Stomach (tissue), 8 donors: ENCODE measurements at regions not wholly inside any gene's neighbourhood (a gene's known extent, or its start where the extent isn't known, plus 50 kb on each side); places are given as distances from the start of the nearest gene placed in this dataset.

Source experiments
- DNase-seq, 2 donors: peaks; one replicate each; pipeline versions ENCODE4 v3.0.0 to v3.0.0-alpha.2; 2013 to 2019
- H3K27ac ChIP-seq, 5 donors: fragments of 200-600 bp in 4 of 5; sonication (generic) in 4 of 5; one replicate each; pipeline ENCODE4 v1.5.1; 2013 to 2019; ENCODE audit warnings: mild to moderate bottlenecking in 1 of 5, moderate library complexity in 1 of 5
- H3K27me3 ChIP-seq, 3 donors: fragments of 200-600 bp; sonication (generic); one replicate each; pipeline ENCODE4 v1.5.1; 2017 to 2019; ENCODE audit warnings: mixed run types in 1 of 3
- H3K36me3 ChIP-seq, 4 donors: fragments of 200-600 bp; sonication (generic); 1 replicate in 3 of 4; 2 replicates in 1 of 4; pipeline ENCODE4 v1.5.1; 2016 to 2019
- H3K4me1 ChIP-seq, 4 donors: fragments of 200-600 bp; sonication (generic); one replicate each; pipeline ENCODE4 v1.5.1; 2016 to 2019
- H3K4me3 ChIP-seq, 4 donors: fragments of 200-600 bp; sonication (generic) in 3 of 4; one replicate each; pipeline ENCODE4 v1.5.1; 2016 to 2019; ENCODE audit warnings: mild to moderate bottlenecking in 1 of 4
- H3K9me3 ChIP-seq, 4 donors: fragments of 200-600 bp; sonication (generic); one replicate each; pipeline ENCODE4 v1.5.1; 2016 to 2019
- EP300 ChIP-seq: sonication (generic); formaldehyde crosslinking; IDR thresholded peaks from one replicate; pipeline ENCODE4 v1.6.1; 2017; ENCODE audit warnings: antibody characterized with exemption
- POLR2A ChIP-seq, 4 donors: fragments of 450-650 bp; IDR thresholded peaks; one replicate each; pipeline ENCODE4 v1.6.1; 2016; ENCODE audit warnings: antibody characterized with exemption in 4 of 4, control low read depth in 2 of 4, mild to moderate bottlenecking in 1 of 4, moderate library complexity in 1 of 4
- POLR2AphosphoS5 ChIP-seq, 3 donors: sonication (generic); formaldehyde crosslinking; IDR thresholded peaks; one replicate each; pipeline ENCODE4 v1.6.1; 2016; ENCODE audit warnings: antibody characterized with exemption in 3 of 3
- WGBS, 5 donors: extraction: QIAGEN DNeasy Blood & Tissue Kit in 3 of 5; methylation state at CpG; one replicate each; pipeline versions ENCODE4 v1.1.5 to v1.1.7; 2013 to 2018; 5-methylcytosine and 5-hydroxymethylcytosine counted together
- intact Hi-C: fragments of 100-400 bp; cut with DNase I; formaldehyde crosslinking; loops from one replicate; pipeline ENCODE4 v1.15.1; 2023; ENCODE audit warnings: low total_unique reads
- TF ChIP-seq, protein P1 (sequence below), 7 experiments: fragments of 450-650 bp in 4 of 7; fragments of 200-600 bp in 3 of 7; sonication (generic) in 3 of 7; IDR thresholded peaks; one replicate each; pipeline ENCODE4 v1.5.1; 2016 to 2019; ENCODE audit warnings: antibody characterized with exemption in 7 of 7, control low read depth in 2 of 7, mild to moderate bottlenecking in 1 of 7
- donor health status: healthy with polysubstance abuse.
- donor health status: Bipolar disorder and iron deficiency.
- donor health status: healthy.

DNA sequence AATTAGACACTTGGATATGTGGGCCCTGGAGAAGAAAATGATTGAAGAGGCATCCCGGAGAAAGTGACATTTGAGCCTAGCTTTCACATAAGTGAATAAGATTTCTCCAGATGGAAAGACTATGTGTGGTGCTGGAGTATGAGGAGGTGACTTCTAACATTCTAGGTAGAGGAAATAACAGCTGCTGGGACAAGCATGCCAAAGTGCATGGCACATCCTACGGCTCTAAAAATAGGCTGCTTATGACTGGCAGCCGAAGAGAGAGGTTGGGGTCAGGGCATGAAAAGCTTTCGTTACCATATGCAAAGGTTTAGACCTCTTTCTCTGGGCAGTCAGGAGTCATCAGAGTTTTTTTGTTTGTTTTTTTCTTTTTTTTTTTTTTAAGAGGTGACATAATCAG lies 142.0 kb downstream of the SOX3 start:
- intact Hi-C loops, result no loop called here
- 79 to 92% (median 83%) methylated on average over 4 of the region's 4 CpGs for WGBS, 5 donors
- Histone ChIP-seq H3K4me1 (no peaks in the 10 kb centered on the region), H3K4me3 (no peak overlapping the region), H3K9me3 (no peaks in the 10 kb centered on the region), H3K27me3 (no peaks in the 10 kb centered on the region), H3K27ac (no peak overlapping the region), H3K36me3 (no peaks in the 10 kb centered on the region)
- DNase-seq, result no peak
- TF ChIP-seq EP300, result no peak
- no peak for TF ChIP-seq POLR2A (IDR thresholded peaks at IDR 0.05)
- no peak for TF ChIP-seq POLR2AphosphoS5 (IDR thresholded peaks at IDR 0.05)
- TF ChIP-seq, protein P1, sequence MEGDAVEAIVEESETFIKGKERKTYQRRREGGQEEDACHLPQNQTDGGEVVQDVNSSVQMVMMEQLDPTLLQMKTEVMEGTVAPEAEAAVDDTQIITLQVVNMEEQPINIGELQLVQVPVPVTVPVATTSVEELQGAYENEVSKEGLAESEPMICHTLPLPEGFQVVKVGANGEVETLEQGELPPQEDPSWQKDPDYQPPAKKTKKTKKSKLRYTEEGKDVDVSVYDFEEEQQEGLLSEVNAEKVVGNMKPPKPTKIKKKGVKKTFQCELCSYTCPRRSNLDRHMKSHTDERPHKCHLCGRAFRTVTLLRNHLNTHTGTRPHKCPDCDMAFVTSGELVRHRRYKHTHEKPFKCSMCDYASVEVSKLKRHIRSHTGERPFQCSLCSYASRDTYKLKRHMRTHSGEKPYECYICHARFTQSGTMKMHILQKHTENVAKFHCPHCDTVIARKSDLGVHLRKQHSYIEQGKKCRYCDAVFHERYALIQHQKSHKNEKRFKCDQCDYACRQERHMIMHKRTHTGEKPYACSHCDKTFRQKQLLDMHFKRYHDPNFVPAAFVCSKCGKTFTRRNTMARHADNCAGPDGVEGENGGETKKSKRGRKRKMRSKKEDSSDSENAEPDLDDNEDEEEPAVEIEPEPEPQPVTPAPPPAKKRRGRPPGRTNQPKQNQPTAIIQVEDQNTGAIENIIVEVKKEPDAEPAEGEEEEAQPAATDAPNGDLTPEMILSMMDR (IDR thresholded peaks at IDR 0.05), result no peak

DNA sequence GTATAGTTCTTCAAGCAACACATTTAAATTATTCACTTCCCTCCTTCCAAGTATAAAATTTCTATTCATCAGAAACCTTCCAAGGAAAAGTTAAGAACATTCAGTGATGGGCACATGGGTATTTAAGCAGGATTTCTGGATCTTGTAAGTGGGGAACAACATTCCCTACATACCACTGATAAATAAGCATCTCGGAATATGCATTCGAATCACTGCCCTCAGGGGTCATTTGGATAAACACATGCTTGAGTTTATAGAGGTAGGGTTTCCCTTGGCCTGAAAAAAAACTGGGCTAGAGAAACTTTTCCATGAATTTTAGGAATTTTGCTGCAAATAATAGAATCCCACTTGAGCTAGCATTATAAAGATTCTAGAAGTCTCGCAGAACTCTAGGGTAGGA lies 143.9 kb downstream of the SOX3 start:
- Histone ChIP-seq H3K4me3 (no peak overlapping the region), H3K9me3 (no peaks in the 10 kb centered on the region), H3K27me3 (no peaks in the 10 kb centered on the region), H3K4me1 (no peaks in the 10 kb centered on the region), H3K36me3 (no peaks in the 10 kb centered on the region), H3K27ac (no peak overlapping the region)
- TF ChIP-seq EP300, result no peak
- TF ChIP-seq POLR2AphosphoS5 (IDR thresholded peaks at IDR 0.05), result no peak
- no peak for TF ChIP-seq POLR2A (IDR thresholded peaks at IDR 0.05)
- TF ChIP-seq, protein P1 (IDR thresholded peaks at IDR 0.05), result no peak
- WGBS, 5 donors, result 48 to 61% (median 59%) methylated on average over 3 of the region's 3 CpGs
- DNase-seq, result no peak
- intact Hi-C loops, result no loop called here

DNA sequence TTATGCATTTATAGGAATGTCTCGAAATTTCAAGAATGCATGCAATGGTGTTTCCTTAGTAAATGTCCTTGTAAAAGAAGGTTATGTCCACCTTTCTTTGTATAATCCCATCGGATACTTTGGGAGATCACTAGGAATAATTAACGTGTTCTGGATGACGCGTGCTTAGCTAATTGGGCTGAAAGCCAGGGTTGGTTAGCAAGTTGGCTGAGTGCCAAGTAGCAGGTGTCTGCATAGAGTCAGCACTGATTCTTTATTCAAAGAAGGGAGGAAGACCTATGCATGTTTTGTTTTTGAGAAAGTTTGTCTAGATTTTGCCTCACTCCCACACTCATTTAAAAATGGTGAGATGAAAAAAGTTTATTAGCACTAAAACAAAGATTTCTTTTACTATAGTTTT lies 144.6 kb downstream of the SOX3 start:
- Histone ChIP-seq H3K9me3 (no peaks in the 10 kb centered on the region), H3K27ac (no peak overlapping the region), H3K36me3 (no peaks in the 10 kb centered on the region), H3K4me1 (no peaks in the 10 kb centered on the region), H3K4me3 (no peak overlapping the region), H3K27me3 (no peaks in the 10 kb centered on the region)
- peak in 1 of 2 donors; percentile 2 for DNase-seq
- WGBS, 5 donors, result 31 to 56% (median 39%) methylated on average over 5 of the region's 5 CpGs
- intact Hi-C loops, result no loop called here
- TF ChIP-seq POLR2A (IDR thresholded peaks at IDR 0.05) (no peak), POLR2AphosphoS5 (IDR thresholded peaks at IDR 0.05) (no peak), EP300 (no peak)
- TF ChIP-seq, protein P1 (IDR thresholded peaks at IDR 0.05), result no peak

DNA sequence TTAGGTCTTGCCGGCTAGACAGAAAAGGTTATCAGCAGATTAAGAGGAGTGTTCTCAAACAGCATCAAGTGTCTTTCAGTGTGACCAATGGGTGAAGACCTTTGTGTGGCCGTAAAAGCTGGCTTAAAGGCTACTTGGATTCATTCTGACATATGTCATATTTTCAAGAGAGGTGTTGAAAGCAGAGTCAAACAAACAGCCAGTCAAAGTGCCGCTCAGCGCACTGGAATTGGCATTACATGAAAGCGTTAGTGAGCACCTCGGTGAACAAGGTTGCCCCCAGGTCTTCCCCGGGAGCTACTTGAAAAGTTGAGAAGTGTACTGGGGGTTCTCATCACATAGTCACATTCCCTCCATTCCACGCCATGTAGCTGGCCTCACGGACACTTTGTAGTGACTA lies 148.9 kb downstream of the SOX3 start:
- Histone ChIP-seq H3K27ac (no peak overlapping the region), H3K4me1 (no peaks in the 10 kb centered on the region), H3K36me3 (no peaks in the 10 kb centered on the region), H3K27me3 (no peaks in the 10 kb centered on the region), H3K4me3 (no peak overlapping the region), H3K9me3 (no peaks in the 10 kb centered on the region)
- TF ChIP-seq, protein P1 (IDR thresholded peaks at IDR 0.05), result no peak
- TF ChIP-seq POLR2AphosphoS5 (IDR thresholded peaks at IDR 0.05) (no peak), POLR2A (IDR thresholded peaks at IDR 0.05) (no peak), EP300 (no peak)
- intact Hi-C loops, result no loop called here
- WGBS, 5 donors, result 54 to 71% (median 62%) methylated on average over 8 to 9 of the region's 9 CpGs
- no peak for DNase-seq
